HCT116 (cell line): ENCODE measurements at regions not wholly inside any gene's neighbourhood (a gene's known extent, or its start where the extent isn't known, plus 50 kb on each side); places are given as distances from the start of the nearest gene placed in this dataset.
A peak's percentile ranks its signal among the peaks of the same experiment; 100 is the strongest.

ENCODE experiments used
- ATAC-seq: fragments of 200-7000 bp; cut with Tn5 transposase; 2 replicates; pipeline ENCODE4 v1.9.1; 2020; ENCODE audit warnings: mild to moderate bottlenecking, moderate library complexity
- BruUV-seq: library from RNA; stranded (reverse); fragments of 400-500 nt; replicated peaks from 2 replicates; lab custom pipeline; 2021; lab: Mats Ljungman, UMichigan
- CTCF ChIA-PET: fragments of 300-600 bp; sonication (Branson Sonifier 250); formaldehyde crosslinking; loops from one replicate; lab custom pipeline; 2021; ENCODE audit warnings: antibody characterized with exemption; lab: Charles Lee
- POLR2A ChIA-PET: fragments of 300-600, 350-600 bp; sonication (Branson Sonifier 250); formaldehyde crosslinking; loops from one replicate; lab custom pipeline; 2021; ENCODE audit warnings: antibody characterized with exemption; lab: Charles Lee
- RAD21 ChIA-PET, 2 experiments: fragments of 300-600 bp; sonication (Branson Sonifier 250); formaldehyde crosslinking; loops; one replicate each; lab custom pipeline; 2023; ENCODE audit warnings: low total read pairs in 2 of 2; ENCODE audit not compliant: uncharacterized antibody in 2 of 2, unreplicated experiment in 2 of 2, low non-redundant PET in 1 of 2; lab: Charles Lee
- DNase-seq: peaks from one replicate; pipeline ENCODE4 v3.0.0-alpha.2; 2010; ENCODE audit warnings: low read depth, low spot score
- H2AFZ ChIP-seq: fragments of 200-600 bp; shearing (Covaris generic), sonication (generic); 2 replicates; pipeline ENCODE4 v1.6.1; 2017; ENCODE audit warnings: low read depth, mixed run types, mixed read lengths, antibody characterized with exemption, low read length; ENCODE audit not compliant: poor library complexity, severe bottlenecking
- H3K27ac ChIP-seq: 2 replicates; pipeline ENCODE4 v1.5.1; 2012; ENCODE audit warnings: low read depth, low read length
- H3K27me3 ChIP-seq: fragments of 200-600 bp; sonication (generic); 2 replicates; pipeline ENCODE4 v1.6.1; 2016; ENCODE audit warnings: mixed run types, low read length, mixed read lengths; ENCODE audit not compliant: insufficient read depth
- H3K36me3 ChIP-seq, 2 experiments: fragments of 200-500 bp in 1 of 2; fragments of 200-600 bp in 1 of 2; sonication (Bioruptor generic) in 1 of 2; sonication (generic) in 1 of 2; 2 replicates each; pipeline versions ENCODE4 v1.5.1 to v1.6.1; 2014 to 2016; ENCODE audit warnings: low read length in 2 of 2, inconsistent platforms in 1 of 2, mixed read lengths in 1 of 2, mixed run types in 1 of 2; ENCODE audit not compliant: insufficient read depth in 2 of 2, control insufficient read depth in 1 of 2
- H3K4me1 ChIP-seq, 2 experiments: fragments of 200-600 bp in 1 of 2; sonication (generic) in 1 of 2; 2 replicates each; pipeline versions ENCODE4 v1.5.1 to v1.6.1; 2012 to 2017; ENCODE audit warnings: low read length in 2 of 2, inconsistent platforms in 1 of 2, mild to moderate bottlenecking in 1 of 2, mixed read lengths in 1 of 2, mixed run types in 1 of 2, moderate library complexity in 1 of 2; ENCODE audit not compliant: insufficient read depth in 2 of 2, control insufficient read depth in 1 of 2
- H3K4me2 ChIP-seq: fragments of 200-600 bp; sonication (generic); 2 replicates; pipeline ENCODE4 v1.6.1; 2017; ENCODE audit warnings: mixed run types, low read length, mixed read lengths
- H3K4me3 ChIP-seq, 2 experiments: fragments of 200-600 bp in 1 of 2; sonication (generic) in 1 of 2; replicated peaks in 1 of 2; 2 replicates each; pipeline ENCODE4 v1.5.1; 2011 to 2016; ENCODE audit warnings: low read length in 2 of 2, control low read depth in 1 of 2, low read depth in 1 of 2, mild to moderate bottlenecking in 1 of 2, mixed read lengths in 1 of 2, mixed run types in 1 of 2
- H3K79me2 ChIP-seq: fragments of 200-600 bp; sonication (generic); 2 replicates; pipeline ENCODE4 v1.6.1; 2017; ENCODE audit warnings: mild to moderate bottlenecking, mixed run types, low read length, moderate library complexity, mixed read lengths; ENCODE audit not compliant: insufficient read depth
- H3K9ac ChIP-seq: fragments of 200-600 bp; sonication (generic); 2 replicates; pipeline ENCODE4 v1.6.1; 2016; ENCODE audit warnings: low read length, mixed read lengths
- H3K9me2 ChIP-seq: fragments of 200-600 bp; sonication (generic), shearing (Covaris generic); 2 replicates; pipeline ENCODE4 v1.6.1; 2017; ENCODE audit warnings: mixed run types, mild to moderate bottlenecking, moderate library complexity; ENCODE audit not compliant: insufficient read depth
- H3K9me3 ChIP-seq, 2 experiments: fragments of 200-500 bp in 1 of 2; fragments of 200-600 bp in 1 of 2; sonication (Bioruptor generic) in 1 of 2; sonication (generic) in 1 of 2; 2 replicates each; pipeline ENCODE4 v1.6.1; 2014 to 2017; ENCODE audit warnings: low read length in 2 of 2, mixed read lengths in 2 of 2, inconsistent platforms in 1 of 2, low read depth in 1 of 2, mild to moderate bottlenecking in 1 of 2, mixed run types in 1 of 2, moderate library complexity in 1 of 2; ENCODE audit not compliant: control insufficient read depth in 1 of 2, insufficient read depth in 1 of 2
- H4K20me1 ChIP-seq: fragments of 200-600 bp; sonication (generic), shearing (Covaris generic); 2 replicates; pipeline ENCODE4 v1.6.1; 2017; ENCODE audit warnings: mixed run types, mild to moderate bottlenecking, moderate library complexity; ENCODE audit not compliant: insufficient read depth
- FOSL1 ChIP-seq: IDR thresholded peaks from 2 replicates; pipeline ENCODE4 v1.6.1; 2012; ENCODE audit warnings: low read depth
- JUND ChIP-seq: IDR thresholded peaks from 2 replicates; pipeline ENCODE4 v1.6.1; 2012
- MAX ChIP-seq: IDR thresholded peaks from 2 replicates; pipeline ENCODE4 v1.6.1; 2012
- TCF7L2 ChIP-seq: IDR thresholded peaks from 2 replicates; pipeline ENCODE4 v1.7.0; 2011; ENCODE audit warnings: borderline replicate concordance, inconsistent platforms; ENCODE audit not compliant: insufficient read depth, insufficient read length; ENCODE audit errors: extremely low read depth
- YY1 ChIP-seq: IDR thresholded peaks from 2 replicates; pipeline ENCODE4 v1.6.1; 2011; ENCODE audit warnings: low read length, low read depth, moderate library complexity, mild to moderate bottlenecking; ENCODE audit not compliant: insufficient replicate concordance; ENCODE audit errors: extremely low read depth
- ZFX ChIP-seq: fragments of 450-650 bp; IDR thresholded peaks from 2 replicates; pipeline ENCODE4 v1.6.1; 2017
- intact Hi-C: fragments of 100-400 bp; cut with micrococcal nuclease; formaldehyde crosslinking; loops from 2 replicates; pipeline ENCODE4 v1.10.0; 2022

DNA sequence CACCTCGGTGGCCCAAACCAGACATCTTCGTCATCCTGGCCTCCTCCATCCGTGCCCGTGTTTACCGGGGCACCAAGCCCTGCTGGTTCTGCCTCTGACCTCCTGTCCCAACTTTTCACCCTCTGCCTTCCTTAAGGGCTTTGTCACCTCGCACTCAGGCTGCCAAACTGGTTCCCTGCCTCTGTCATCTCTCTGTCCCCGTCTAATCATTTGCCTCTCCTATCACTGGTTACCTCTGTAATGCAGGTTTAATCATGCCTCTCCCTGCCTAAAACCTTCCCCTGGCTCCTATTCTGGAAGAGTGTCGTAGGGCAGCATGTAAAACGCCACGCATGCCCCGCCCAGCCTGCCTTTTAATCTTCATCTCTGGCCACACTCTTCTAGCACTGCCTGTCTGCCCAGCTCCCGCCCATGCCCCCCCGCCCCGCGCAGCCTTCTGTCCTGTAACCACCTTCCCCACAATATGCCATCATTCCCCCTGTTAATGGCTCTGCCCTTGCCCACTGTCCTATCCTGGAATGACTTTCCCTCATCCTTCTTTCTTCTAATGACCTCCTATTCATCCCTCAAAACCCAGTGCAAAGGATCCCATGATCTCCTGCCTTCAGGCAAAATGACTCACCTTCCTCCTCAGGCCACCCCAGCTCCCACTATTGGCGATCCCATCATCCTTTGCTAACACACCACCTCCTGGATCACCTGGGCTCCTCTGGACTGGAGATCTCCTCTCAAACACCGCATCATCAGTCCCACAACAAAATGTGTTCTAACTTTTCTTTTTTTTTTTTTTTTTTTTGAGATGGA, 66.7 kb downstream of the PEX11G start:
- POLR2A ChIA-PET, result interaction anchor here (0.6 kb wide), 1 partner anchor 232 kb away, joined by 3 read pairs; no protein-coding TSS in a partner anchor
- H3K9ac ChIP-seq, result peak overlapping the region; percentile 52
- no peaks in the 10 kb centered on the region for H3K27me3 ChIP-seq
- no peaks in the 10 kb centered on the region for H4K20me1 ChIP-seq
- intact Hi-C loops, result no loop called here
- H3K79me2 ChIP-seq, result peaks cover 44% of the 10 kb centered on the region
- CTCF ChIA-PET, result no interaction called here
- no TSS peak for BruUV-seq
- RAD21 ChIA-PET, result interaction anchor here in 1 of 2 experiments (0.6 kb wide), 2 partner anchors 133 to 320 kb away, joined by 4 to 5 read pairs; no protein-coding TSS in a partner anchor
- no peaks in the 10 kb centered on the region for H3K9me3 ChIP-seq
- ATAC-seq (peak; percentile 79), DNase-seq (peak; percentile 69)
- H3K4me3 ChIP-seq, result peak overlapping the region in 1 of 2 experiments; percentile 43; a peak in 2 of 4 replicates
- H3K36me3 ChIP-seq, result peaks cover 0 to 3% of the 10 kb centered on the region in 2 experiments; a peak in 1 of 4 replicates
- peak overlapping the region; percentile 95 for H3K27ac ChIP-seq
- H3K4me1 ChIP-seq, result peaks cover 65 to 75% of the 10 kb centered on the region in 2 experiments
- H3K9me2 ChIP-seq, result no peaks in the 10 kb centered on the region
- H2AFZ ChIP-seq, result no peak overlapping the region
- H3K4me2 ChIP-seq, result peak overlapping the region; percentile 89
- TF ChIP-seq JUND, result peak; percentile 57
- TF ChIP-seq YY1, result no peak
- peak; percentile 65 for TF ChIP-seq FOSL1
- TF ChIP-seq ZFX, result no peak
- peak; percentile 26; the same call in 1 of the 2 replicates for TF ChIP-seq MAX
- TF ChIP-seq TCF7L2, result no peak
